Peyer's patch (tissue), 4 donors: ENCODE measurements at regions not wholly inside any gene's neighbourhood (a gene's known extent, or its start where the extent isn't known, plus 50 kb on each side); places are given as distances from the start of the nearest gene placed in this dataset.

Experiments used
- DNase-seq, 3 donors: peaks; one replicate each; pipeline ENCODE4 v3.0.0-alpha.2; 2017 to 2019
- H3K27ac ChIP-seq, 4 donors: fragments of 200-600 bp; sonication (generic); one replicate each; pipeline ENCODE4 v1.5.1; 2016 to 2019
- H3K27me3 ChIP-seq, 2 donors: fragments of 200-600 bp; sonication (generic); one replicate each; pipeline ENCODE4 v1.5.1; 2019
- H3K36me3 ChIP-seq, 3 donors: fragments of 200-600 bp; sonication (generic); one replicate each; pipeline ENCODE4 v1.5.1; 2016 to 2019
- H3K4me1 ChIP-seq, 4 donors: fragments of 200-600 bp; sonication (generic); one replicate each; pipeline ENCODE4 v1.5.1; 2016 to 2019
- H3K4me3 ChIP-seq, 4 donors: fragments of 200-600 bp; sonication (generic); 1 replicate in 3 of 4; 2 replicates in 1 of 4; pipeline ENCODE4 v1.5.1; 2016 to 2019; ENCODE audit warnings: mild to moderate bottlenecking in 1 of 4
- H3K9me3 ChIP-seq, 4 donors: fragments of 200-600 bp; sonication (generic); one replicate each; pipeline ENCODE4 v1.5.1; 2016 to 2019; ENCODE audit warnings: mild to moderate bottlenecking in 1 of 4
- CTCF ChIP-seq, 6 experiments: fragments of 450-650 bp in 4 of 6; fragments of 200-600 bp in 2 of 6; sonication (generic) in 1 of 6; IDR thresholded peaks; one replicate each; pipeline ENCODE4 v1.5.1; 2017 to 2019; ENCODE audit warnings: antibody characterized with exemption in 6 of 6, mild to moderate bottlenecking in 3 of 6, moderate library complexity in 1 of 6
- POLR2A ChIP-seq, 2 donors: fragments of 450-650 bp; IDR thresholded peaks; one replicate each; pipeline ENCODE4 v1.5.1; 2017; ENCODE audit warnings: antibody characterized with exemption in 2 of 2, mild to moderate bottlenecking in 2 of 2, moderate library complexity in 2 of 2

- no peak overlapping the region for H3K4me3 ChIP-seq
- no peaks in the 10 kb centered on the region for H3K36me3 ChIP-seq
- no peak for DNase-seq
- H3K9me3 ChIP-seq: no peaks in the 10 kb centered on the region
- no peak overlapping the region for H3K27ac ChIP-seq
- TF ChIP-seq CTCF (IDR thresholded peaks at IDR 0.05): no peak
- no peak for TF ChIP-seq POLR2A (IDR thresholded peaks at IDR 0.05)
- no peaks in the 10 kb centered on the region for H3K4me1 ChIP-seq
- no peaks in the 10 kb centered on the region for H3K27me3 ChIP-seq
Measured at GRCh38 chr14:25677111-25677510, 627.2 kb upstream of the STXBP6 start.

- no peaks in the 10 kb centered on the region for H3K4me1 ChIP-seq
- TF ChIP-seq CTCF (IDR thresholded peaks at IDR 0.05) (no peak), POLR2A (IDR thresholded peaks at IDR 0.05) (no peak)
- H3K9me3 ChIP-seq: no peaks in the 10 kb centered on the region
- no peaks in the 10 kb centered on the region for H3K27me3 ChIP-seq
- no peaks in the 10 kb centered on the region for H3K36me3 ChIP-seq
- no peak for DNase-seq
- no peak overlapping the region for H3K27ac ChIP-seq
- no peak overlapping the region for H3K4me3 ChIP-seq
Measured at GRCh38 chr14:25667387-25667786, 617.4 kb upstream of the STXBP6 start.

DNA sequence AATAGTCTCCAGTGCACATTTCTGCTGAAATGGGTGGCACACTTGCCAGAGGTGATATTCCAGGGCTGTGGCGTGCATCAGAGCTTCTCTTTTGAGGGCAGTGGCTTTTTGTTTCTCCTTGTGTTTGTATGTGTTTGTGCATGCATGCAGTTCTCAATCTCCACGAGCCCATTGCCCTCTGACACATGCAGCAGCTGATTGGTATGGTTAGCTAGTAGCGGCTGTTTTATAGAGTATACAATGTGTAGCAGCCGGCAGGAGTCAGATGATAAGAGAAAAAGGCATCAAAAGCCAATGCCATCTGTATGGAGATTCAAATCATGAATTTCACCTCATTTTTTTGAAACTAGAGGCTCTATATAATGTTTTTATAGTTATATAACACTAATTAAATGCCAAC, 616.9 kb upstream of the STXBP6 start:
- Histone ChIP-seq H3K4me1 (no peaks in the 10 kb centered on the region), H3K27me3 (no peaks in the 10 kb centered on the region), H3K27ac (no peak overlapping the region), H3K36me3 (no peaks in the 10 kb centered on the region), H3K9me3 (no peaks in the 10 kb centered on the region), H3K4me3 (no peak overlapping the region)
- TF ChIP-seq POLR2A (IDR thresholded peaks at IDR 0.05) (no peak), CTCF (IDR thresholded peaks at IDR 0.05) (no peak)
- DNase-seq: no peak

DNA sequence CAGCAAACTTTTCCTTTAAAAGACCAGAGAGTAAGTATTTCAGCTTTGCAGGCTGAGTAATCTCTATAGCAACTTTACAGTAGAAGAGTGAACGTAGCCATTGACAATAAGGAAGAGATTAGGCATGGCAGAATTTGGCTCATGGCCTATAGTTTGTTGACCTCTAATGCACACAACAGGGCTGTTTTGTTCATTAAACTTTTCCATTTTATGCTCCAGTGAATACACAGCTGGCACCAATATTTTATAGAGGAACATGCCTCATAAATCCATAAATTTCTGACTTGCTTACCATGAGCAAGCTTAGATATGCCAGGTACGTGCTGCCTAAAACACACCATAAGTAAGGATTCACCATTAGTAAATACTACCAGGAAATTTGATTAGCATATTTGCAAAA, 609.0 kb upstream of the STXBP6 start:
- Histone ChIP-seq H3K9me3 (no peaks in the 10 kb centered on the region), H3K4me3 (no peak overlapping the region), H3K27me3 (no peaks in the 10 kb centered on the region), H3K4me1 (no peaks in the 10 kb centered on the region), H3K36me3 (no peaks in the 10 kb centered on the region), H3K27ac (no peak overlapping the region)
- no peak for DNase-seq
- TF ChIP-seq POLR2A (IDR thresholded peaks at IDR 0.05) (no peak), CTCF (IDR thresholded peaks at IDR 0.05) (no peak)

DNA sequence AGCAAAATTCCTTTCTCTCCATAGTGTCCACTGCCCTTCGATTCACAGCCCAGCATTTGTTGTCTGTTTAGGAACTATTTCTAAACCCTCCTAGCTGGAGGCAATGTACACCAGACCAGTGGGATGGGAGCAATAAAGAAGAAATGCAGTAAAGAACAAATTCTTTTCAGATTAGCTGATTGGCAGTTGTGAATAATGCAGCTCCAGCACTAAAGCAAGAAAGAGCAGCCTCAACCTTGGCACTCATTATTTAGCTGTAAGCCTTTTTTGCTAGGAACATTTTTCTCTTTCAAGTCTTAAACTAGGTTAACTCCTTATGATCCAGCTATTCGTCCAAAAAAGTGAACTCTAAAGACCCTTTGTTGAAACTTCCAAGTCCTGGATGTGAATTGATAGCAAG, 580.5 kb upstream of the STXBP6 start:
- TF ChIP-seq CTCF (IDR thresholded peaks at IDR 0.05) (no peak), POLR2A (IDR thresholded peaks at IDR 0.05) (no peak)

GRCh38 chr14:25628978-25629377, 579.0 kb upstream of the STXBP6 start:
- no peaks in the 10 kb centered on the region for H3K36me3 ChIP-seq
- no peaks in the 10 kb centered on the region for H3K4me1 ChIP-seq
- TF ChIP-seq POLR2A (IDR thresholded peaks at IDR 0.05) (no peak), CTCF (IDR thresholded peaks at IDR 0.05) (no peak)
- no peak overlapping the region for H3K27ac ChIP-seq
- DNase-seq: no peak
- no peaks in the 10 kb centered on the region for H3K9me3 ChIP-seq
- H3K27me3 ChIP-seq: no peaks in the 10 kb centered on the region
- no peak overlapping the region for H3K4me3 ChIP-seq

More for the DNA sequence above, 580.5 kb upstream of the STXBP6 start:
- DNase-seq: no peak
- Histone ChIP-seq H3K36me3 (no peaks in the 10 kb centered on the region), H3K27me3 (no peaks in the 10 kb centered on the region), H3K9me3 (no peaks in the 10 kb centered on the region), H3K27ac (no peak overlapping the region), H3K4me3 (no peak overlapping the region), H3K4me1 (no peaks in the 10 kb centered on the region)
